ENCODE measurements at regions not wholly inside any gene's neighbourhood (a gene's known extent, or its start where the extent isn't known, plus 50 kb on each side); places are given as distances from the start of the nearest gene placed in this dataset.

GRCh38 chr10:91137822-91138221 is 82.6 kb upstream of the PCGF5 start:
- TF ChIP-seq CTCF (conservative IDR thresholded peaks at IDR 0.05; ENCODE audit: low read depth, low read length): no peak
- TF ChIP-seq EZH2 (IDR thresholded peaks at IDR 0.05; ENCODE audit: borderline replicate concordance, low read depth, low read length, poor library complexity, severe bottlenecking): no peak

All from A673 (cell line).